ENCODE measurements at regions not wholly inside any gene's neighbourhood (a gene's known extent, or its start where the extent isn't known, plus 50 kb on each side); places are given as distances from the start of the nearest gene placed in this dataset.

DNA sequence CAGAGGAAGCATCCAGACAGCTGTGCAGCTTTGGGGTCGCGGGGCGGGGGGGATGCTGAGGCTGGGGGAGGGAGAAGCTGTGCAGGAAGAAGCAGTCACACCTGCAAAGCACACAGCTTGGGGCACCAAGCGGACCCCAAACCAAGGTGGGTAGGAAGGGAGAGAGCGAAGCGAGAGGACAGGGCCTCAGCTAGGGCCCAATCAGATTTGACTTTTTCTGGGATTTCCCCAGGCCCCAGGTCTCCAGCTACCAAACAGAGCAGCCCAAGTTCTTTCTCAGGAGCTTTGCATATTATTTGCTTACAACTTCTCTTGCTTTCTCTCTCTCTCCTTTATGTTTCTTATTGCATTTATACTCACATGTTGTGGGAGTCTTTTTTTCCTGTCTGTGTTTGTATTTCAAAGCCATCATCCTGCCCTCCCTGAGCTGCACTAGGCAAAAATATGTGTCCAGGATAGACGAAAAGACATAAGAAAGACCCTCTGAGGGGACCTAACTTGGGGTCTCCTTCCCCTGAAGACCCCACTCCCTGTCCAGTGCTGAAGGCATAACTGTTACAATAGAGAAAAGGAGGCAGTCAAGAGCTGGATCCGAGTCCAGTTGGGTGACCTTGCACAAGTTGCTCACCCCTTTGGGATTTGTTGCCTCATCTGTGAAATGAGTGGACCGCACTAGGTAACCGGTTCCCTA is 50.6 kb upstream of the SMNDC1 start:
- DNase-seq: no peak

DNA sequence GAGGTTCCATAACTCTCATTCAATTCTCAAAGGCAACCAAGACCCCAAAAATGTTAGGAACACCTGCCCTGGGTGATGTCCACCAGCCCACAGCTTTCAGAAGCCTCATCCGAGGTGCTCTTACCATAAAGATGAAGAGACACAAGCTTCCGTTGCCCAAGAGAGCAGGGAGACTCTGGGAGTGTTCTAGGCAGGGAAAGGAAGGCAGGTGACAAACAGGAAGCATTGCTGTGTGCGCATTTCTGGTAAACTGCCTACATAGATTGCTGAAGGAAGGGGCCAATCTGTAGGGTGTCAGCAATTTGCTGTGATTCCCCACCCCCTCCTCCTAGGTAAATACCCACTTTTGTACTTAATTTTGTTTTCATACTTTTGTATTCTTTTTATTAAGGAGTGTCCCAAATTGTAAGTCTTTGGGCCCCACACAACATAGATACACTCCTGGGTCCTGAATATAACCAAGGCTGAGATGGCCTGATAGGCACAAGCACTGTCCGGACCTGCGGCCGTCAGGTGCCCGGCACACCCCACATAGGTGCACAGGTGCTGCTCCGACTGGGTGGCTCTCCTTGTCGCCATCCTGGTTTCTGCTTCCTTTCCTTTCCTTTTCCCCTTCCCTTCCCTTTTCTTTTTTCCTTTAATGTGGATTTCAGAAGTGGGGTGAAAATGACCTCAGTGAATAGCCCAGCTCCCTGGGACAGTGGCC is 51.4 kb upstream of the SMNDC1 start:
- no peak for DNase-seq

- DNase-seq: peak in 1 of 2 donors; percentile 31
Measured at GRCh38 chr10:110356628-110357245, 52.0 kb upstream of the SMNDC1 start.

GRCh38 chr10:110357252-110357780 is 52.6 kb upstream of the SMNDC1 start:
- DNase-seq: peak in 1 of 2 donors; percentile 34

GRCh38 chr10:110357871-110358270 is 53.2 kb upstream of the SMNDC1 start:
- DNase-seq: no peak

DNA sequence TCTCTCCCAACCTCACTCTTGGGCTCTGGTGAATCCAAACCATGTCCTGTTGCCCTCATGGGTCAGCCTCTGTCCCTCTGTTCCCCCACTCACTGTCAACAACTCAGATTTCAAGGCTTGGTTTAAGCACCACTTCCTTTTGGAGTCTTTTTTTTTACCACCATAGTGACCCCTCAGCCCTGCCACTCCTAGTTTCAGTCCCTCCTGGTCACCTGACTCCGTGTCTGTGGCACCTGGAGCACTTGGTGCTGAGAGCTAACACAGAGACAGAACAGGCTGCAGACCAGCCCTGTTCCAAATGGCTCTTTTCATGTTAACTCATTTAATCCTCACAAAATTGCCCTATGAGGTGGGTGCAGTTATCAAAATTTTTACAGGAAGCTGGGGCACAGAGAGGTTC is 53.6 kb upstream of the SMNDC1 start:
- DNase-seq: no peak

DNA sequence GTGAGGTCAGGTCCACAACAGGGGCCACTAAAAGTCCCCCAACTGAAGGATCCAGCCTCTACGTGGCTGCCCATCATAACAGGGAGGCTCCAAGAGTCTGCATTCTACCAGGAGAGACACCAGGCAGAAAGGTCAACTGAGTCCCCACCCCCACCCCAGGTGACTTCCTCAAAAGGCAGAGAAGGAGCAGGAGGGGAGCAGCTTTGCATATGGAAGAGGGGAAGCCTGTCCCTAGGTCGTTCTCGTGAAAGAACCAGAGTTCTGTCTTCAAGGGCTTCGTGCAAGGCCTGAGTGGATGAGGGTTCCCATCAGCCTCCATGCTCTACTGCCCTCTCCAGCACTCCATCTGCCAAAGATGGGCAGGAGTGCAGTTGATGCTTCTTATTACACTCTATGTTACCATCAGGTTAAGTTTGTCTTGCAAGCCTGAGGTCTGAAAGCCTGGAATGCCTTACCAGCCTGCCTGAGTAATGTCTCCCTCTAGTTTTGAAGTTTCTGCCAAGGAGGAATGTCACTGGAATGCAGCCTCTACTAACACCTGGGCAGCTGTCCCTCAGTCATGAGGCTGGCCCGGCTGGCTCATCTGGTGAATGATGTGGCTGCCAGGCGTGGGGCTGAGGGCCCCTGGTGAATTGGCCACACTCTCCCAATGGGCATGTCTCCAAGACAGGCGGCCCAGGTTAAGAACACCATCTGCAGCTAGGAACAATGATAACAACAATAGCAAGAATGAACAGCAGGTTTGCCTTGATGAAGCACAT is 54.3 kb upstream of the SMNDC1 start:
- DNase-seq: no peak

- no peak for DNase-seq
Measured at GRCh38 chr10:110360857-110361474, 56.2 kb upstream of the SMNDC1 start.

GRCh38 chr10:110361800-110362456 is 57.2 kb upstream of the SMNDC1 start:
- DNase-seq: no peak

GRCh38 chr10:110363572-110364411 is 59.1 kb upstream of the SMNDC1 start:
- no peak for DNase-seq

GRCh38 chr10:110364531-110364937 is 59.8 kb upstream of the SMNDC1 start:
- DNase-seq: no peak

DNA sequence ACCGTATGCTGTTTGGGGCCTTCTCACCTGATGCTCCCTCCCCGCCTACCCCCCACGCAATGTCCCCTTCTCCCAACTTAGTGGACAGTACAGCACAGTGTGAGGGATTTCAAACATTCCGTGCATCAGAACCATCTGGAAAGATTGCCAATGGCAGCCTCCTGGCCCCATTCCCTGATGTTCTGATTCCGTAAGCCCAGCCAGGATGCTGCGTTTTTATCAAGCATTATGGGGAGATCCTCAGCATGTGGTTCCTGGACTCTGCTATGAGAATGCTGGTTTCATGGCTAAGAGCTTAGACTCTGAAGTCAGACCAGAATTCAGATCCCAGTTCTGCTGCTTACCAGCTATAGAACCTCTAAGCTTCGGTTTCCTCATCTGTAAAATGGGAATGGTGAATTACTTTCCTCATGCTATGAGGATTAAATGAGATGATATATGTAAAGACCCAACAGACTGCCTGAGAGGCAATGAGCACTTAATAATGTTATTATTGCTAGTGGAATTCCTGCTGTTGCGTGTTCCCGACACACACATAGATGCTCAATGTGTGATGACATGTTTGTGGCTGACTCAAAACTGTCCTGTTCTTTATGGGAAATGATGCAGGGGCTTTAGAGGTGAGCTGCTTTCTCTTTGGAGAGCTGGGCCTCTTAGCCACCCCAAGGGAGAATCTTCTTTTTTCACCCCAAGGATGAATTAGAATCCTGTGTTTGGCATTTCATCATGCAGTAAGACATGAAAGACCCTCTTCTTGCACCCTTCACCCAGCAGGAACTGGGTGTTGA is 60.8 kb upstream of the SMNDC1 start:
- no peak for DNase-seq

GRCh38 chr10:110366635-110367034 is 61.9 kb upstream of the SMNDC1 start:
- DNase-seq: no peak

DNA sequence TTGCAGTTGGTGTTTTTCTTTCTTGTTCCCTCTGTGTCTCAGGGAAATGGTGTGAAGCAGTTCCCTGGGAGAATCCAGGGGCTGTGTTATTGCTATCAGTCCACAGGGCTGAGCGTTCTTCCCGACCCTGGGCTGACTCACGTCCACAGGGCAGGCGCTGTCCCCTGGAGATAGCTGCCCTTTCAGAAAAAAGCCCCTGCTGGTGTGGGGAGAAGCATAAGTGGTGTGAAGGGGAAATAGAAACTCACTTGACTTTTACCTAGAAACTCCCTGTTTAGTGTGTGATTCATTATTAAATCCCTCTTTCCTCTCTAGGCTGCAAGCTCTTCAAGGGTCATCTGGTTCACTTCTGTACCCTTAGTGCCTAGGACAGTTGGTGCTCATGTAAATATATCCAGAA is 63.3 kb upstream of the SMNDC1 start:
- no peak for DNase-seq

DNA sequence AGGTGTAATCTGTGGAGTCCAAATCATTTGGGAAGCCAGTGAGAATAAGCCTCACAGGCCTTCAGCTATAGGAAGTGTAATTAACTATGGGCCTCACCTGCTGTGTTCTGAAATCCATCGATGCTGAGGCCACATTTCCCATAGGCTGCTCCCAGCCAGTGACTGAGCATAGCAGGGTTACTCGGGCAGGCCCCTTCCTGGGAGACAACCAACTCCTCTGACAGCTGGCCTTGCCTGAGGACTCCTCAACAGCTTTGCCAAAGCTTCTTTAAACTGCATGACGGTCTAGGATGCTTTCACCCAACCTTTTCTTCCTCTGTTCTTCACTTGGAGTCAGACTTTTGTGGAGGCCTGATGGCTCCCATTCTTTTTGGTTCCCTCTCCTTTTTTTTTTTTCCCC is 63.8 kb upstream of the SMNDC1 start:
- no peak for DNase-seq

- no peak for DNase-seq
Measured at GRCh38 chr10:110370006-110370405, 65.3 kb upstream of the SMNDC1 start.

DNA sequence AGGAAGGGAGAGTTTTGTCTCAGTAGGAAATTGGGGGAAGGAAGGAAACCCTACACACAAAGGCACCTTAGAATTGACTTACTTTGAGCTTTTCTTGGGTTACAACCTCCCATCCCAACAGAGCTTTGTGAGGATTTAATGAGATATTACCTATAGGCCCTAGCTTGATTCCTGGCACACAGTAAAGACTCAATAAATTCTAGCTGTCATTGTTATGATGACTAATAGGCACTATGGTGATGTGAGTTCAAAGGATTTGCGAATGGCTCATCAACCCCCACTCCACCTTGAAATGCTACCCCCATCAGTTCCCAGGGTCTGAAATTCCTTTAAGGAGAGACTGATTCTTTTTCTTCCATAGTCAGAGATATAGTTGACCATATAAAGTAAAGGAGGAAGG is 67.9 kb upstream of the SMNDC1 start:
- no peak for DNase-seq

DNA sequence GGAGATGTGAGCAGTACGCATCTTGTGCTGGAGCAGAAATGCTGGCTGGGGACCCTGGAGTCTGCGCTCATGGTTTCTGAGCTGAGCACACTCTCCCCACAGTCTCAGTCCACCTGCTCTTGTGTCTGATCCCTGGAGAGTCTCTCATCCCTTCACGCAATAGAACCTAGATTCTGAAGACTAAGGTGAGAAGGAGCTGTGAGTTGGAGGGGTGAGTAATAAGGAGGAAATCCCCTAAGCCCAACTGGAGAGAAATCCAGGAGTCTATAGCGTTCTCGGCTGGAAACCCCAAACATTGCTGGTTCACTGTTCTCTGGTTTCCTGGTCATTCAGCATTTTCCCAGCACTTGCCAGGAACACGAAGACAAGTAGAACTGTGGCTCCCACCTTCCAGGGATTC is 68.3 kb upstream of the SMNDC1 start:
- DNase-seq: no peak

DNA sequence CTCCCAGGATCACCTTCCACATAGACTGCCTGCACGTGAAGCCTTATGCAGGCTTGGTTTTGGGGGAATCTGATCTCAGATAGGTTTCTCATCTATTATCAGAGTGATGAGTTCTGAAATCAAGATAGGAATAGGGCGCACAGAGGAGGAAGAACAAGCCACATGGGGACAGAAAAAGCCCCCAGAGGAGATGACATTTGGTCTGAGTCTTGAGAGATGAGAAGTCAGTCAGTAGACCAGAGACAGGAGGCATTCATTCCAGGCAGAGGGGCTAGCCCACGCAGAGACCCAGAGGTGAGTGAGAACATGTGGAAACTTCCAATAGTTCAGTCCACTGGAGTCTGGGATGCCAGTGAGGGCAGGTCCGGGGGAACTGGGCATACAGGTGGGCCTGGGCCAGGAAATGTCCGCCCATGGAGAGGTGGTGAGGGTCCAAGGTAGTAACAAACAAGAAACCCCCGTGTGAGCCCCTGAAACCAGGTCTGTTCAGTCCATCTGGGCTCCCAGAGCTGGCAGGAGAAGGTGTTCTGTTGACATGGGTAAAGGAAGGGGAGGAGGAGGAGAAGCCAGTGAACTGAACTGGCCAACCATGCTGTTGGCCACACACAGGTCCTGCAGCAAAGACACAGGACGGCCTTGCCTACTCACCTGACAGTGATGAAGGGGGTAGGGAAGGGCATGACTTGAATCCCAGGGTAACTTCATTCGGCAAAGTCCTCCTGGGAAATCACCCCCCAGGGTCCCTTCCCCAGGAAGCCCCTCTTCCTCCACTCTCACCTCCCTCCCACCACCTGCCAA is 69.3 kb upstream of the SMNDC1 start:
- DNase-seq: no peak
